ENCODE measurements at regions not wholly inside any gene's neighbourhood (a gene's known extent, or its start where the extent isn't known, plus 50 kb on each side); places are given as distances from the start of the nearest gene placed in this dataset.

DNA sequence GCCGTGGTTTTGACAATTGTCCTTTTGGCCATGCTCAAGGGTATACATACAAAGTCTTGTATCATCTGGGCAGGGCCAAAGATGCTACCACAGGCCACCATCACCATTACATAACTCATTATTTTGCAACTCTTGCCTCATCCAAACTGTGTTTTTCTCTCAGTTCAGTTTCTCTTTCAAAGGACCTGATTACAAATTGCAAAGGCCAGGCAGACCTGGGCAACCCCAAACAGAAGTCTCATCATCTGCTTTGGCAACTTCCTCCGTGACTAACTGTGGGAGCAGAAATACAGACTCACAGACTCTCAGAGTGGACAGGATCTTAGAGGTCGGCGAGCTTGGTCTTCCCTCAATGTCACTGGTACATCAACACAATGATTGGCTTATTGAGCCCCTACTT is 117.8 kb upstream of the NEDD9 start:
- no peak for DNase-seq

DNA sequence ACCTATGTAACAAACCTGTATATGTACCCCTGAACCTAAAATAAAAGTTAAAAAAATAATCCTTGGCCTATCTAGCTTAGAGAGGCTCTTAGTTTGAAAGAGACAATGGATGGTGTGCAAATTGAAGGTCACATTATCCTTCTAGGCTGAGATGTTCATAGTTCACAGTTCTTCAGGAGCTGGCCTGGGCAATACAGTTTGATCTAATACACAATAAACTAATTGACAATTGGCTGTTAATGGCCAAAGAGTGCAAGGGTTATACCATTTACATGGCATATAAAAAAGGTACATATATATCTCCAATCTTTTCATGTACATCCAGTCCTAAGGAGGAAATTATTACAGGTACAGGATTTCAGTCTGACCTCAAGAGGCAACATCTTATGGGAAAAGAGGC is 117.4 kb upstream of the NEDD9 start:
- no peak for DNase-seq

DNA sequence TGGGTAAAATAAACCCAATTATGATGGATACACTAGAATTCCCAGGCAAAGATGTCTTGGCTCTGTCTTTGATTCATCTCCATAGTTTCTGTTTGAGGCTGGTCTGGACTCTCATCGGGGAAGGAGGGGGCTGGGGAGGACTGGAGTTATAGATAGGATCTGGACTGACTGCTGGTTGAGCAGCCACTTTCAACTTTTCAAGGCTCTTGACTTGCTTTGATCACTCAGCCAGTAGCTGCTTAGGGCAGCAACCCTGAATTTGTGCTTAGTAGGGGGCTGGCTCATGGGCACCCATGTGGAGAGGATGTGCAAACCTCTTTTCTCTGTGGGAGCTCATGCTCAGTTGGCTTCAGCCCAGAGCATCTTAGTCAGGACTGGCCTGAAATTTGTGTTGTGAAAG is 114.0 kb upstream of the NEDD9 start:
- DNase-seq, result no peak

DNA sequence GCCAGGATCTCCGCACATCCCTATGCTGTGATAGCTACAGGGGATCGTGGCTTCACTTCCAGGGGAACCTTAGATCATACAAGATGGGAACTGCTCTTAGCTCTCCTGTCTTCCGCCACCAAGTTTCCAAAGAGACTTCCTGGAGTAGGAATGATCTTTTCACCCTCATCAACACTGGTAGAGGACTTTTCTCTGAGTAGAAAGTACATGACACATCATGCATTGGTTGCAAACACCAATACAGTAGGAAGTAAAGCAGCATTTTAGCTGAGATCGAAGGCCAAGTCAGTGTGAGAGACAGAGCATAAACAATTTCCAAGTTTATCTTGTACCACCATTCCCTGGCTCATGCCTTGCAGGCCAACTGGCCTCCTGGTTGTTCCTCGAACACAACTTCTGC is 113.1 kb upstream of the NEDD9 start:
- no peak for DNase-seq

DNA sequence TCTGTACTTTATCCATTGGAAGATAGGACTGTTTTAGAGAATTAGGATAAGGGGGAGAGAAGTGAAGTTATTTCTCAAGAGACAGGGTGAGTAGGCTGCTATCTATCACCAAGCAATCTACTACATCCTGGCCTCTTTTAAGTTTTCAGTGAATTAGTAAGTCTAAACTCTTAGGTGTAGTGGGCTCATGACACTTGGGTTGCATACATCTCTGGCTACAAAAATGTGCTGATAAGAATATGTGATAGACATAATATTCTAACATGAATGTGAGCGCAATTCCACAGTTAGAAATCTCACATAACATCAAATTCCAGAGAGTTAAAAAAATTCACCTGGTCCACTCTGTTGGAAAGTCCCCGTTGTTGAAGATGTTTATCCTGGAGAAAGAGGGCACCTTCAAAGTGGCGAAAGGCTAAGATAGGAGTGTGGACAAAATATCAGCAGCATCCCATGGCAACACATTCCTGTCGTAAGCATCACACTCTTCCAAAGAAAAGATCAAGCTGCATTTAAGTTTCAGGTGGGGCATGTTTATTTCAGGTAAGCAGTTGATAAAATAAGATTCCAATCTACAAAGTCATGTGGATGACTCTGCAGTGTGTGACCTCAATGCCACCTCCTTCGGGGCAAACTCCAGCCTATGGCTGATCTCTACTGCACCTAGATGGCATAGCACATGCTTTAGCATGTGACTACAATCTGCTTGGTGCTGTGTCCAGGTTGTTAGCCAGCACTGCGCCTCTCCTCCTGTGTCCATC is 111.7 kb upstream of the NEDD9 start:
- DNase-seq, result no peak

DNA sequence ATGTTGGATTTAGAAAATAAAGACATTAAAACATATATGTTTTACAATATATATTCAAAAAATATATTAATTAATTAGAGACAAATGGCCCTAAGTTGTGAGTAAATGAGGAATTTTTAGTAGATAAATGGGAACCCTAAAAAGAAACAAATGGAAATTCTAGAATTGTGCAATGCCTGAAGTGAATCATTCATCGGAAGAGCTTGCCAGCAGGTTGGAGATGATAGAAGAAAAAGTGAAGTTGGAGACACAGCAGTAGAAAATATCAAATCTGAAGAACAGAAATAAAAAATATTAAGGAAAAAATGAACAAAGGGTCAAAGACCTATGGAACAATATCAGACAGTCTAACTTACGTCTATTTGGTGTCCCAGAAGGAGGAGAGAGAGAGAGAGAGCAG is 109.4 kb upstream of the NEDD9 start:
- peak; percentile 27 for DNase-seq

DNA sequence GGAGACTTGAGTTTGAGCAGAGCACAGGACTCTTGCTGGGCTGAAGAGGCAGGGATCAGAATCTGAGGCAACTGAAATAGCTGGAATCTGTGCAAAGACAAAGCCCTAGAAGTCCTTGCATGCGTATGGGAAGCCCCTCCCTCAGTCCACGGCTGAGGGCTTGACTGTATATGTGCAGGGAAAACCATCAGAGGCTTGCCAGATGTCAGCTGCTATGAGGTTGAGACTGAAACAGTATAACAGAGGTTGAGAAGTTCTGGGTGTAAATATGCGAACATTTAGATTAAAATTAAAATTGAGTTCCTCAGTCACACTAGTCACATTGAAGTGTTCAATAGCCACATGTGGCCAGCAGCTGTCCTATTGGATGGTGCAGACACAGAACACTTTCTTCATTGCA is 108.8 kb upstream of the NEDD9 start:
- DNase-seq, result no peak

DNA sequence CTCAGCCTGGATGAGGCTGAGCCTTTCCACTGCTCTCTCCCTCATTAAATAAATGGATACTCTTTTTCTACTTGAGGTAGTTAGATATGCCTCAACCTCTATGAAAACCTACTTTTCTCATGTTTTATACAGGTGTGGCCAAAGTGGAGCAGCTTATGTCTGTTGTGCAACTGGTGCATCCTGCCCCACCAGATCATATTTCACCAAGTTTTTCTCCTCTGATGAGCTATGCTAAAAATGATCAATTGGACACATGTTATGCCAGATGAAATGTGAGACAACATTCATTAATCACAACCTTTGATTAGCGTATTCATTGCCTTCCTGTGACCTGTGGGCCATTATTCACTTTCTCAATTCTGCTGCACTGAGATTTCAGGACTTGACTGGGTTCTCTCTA is 106.9 kb upstream of the NEDD9 start:
- DNase-seq, result no peak

DNA sequence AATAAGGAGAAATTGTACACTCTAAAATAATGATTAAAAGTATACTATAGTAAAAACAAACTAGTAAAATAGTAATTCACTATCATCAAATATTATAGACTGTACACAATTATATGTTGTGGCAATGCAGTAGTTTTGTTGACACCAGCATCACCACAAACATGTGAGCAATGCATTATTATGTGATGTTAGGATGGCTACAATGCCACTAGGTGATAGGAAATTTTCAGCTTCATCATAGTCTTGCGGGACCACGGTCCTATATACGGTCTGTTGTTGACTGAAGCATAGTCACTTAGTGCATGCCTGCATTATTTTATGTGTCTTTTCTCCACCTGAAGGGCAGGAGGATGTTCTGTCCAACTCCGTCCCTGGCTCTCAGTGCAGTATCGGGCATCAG is 104.8 kb upstream of the NEDD9 start:
- DNase-seq, result no peak

DNA sequence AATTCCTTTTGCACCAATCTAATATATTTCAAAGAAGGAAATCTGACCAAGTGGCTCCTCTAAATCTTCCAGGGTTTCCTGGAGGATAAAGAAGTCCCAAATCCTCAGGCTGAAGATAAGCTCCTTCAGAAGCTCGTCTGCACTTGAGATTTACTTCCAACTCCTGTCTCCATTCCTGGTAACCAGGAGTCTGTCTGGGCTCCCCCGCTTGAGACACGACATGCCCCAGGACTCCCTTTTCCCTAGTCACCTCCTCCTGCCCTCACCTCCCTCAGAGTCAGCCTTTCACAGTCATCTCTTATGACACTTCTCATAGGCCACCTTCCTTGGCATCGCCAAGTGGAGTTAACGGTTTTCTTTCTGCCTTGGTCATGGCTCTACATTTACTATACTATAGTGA is 103.4 kb upstream of the NEDD9 start:
- DNase-seq, result no peak

DNA sequence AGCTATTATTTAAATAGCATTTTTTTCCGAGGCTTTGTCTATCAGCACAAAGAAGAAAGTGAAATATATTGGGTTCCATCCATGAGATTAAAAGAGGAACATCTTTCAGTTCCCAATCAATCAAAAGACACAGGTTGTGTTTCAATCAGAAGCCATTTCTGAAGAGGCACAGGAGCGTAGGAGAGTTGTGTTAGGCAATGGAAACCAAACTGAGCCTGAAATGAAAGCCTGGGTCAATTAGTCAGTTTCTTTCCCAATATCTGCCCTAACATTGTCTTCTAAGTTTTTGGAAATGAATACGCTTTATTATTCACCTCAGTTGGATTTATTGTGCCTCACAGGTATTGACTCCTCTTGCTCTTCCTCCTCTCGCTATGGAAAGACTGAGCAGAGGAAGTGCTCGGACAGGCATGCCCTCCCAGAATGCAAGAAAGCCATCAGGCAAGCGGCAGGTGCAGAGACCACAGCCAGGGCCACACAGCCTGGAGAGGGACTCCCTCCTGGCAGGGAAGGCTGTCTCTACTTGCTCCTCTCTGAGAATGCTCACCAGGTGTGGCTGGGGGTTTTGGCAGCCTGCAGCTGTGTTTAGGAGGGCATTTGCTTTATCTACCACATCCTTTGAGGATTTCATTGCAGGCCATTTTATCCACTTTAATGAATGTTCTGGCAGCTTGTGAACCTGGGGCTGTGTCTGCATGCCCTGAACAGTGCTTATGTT is 100.8 kb upstream of the NEDD9 start:
- DNase-seq, result no peak

DNA sequence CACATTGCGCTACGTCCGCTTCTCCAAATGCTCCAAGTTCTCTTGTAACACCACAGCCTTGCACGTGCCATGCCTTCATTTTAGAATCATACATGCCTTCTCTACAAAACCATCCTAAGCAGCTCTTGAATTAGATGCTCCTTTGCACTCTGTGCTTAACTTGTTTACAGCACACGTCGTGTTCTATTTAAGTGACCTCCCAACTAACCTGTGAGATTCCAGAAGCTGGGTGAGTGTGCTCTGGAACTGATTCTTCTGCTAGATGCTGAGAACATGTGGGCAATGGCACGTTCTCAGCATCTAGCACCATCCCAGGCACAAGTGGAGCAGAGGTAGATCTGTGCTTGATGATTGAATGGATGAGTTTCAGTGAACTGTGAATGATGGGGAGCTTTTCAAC is 100.0 kb upstream of the NEDD9 start:
- no peak for DNase-seq

DNA sequence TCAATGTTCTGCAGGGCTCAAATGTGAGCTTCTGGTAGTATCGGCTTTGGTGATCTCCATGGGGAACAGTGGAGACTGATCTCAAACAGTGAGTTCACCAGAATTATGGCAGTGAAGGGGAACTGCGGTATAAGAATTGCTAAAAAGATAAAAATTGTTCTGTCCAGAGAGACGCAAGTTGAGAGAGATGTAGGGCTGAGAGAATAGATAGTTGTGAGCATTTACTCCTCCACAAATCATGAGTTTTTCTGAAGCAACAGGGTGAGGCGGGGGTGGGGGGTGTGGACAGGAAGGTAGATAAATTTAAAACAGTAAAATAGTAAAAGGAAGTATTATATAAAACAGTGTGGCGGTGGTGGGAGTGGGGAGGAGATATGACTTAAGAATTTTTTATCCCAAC is 98.6 kb upstream of the NEDD9 start:
- DNase-seq, result no peak

DNA sequence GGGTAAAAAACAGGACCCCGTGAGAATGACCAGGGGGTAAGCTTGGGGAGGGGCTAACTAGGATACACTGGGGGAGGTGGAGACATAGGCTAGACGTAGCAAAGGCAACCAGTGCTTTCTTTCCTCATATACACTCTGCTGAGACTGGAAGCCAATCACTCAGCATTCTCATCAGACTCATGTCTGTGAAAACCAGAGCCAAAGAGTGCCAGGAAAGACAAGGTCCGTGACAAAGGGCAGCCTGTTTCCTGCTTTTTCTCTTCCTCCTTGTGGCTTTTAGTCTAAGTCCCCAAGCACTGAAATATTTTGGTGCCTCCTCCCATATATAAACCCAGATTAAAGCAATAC is 97.9 kb upstream of the NEDD9 start:
- no peak for DNase-seq

DNA sequence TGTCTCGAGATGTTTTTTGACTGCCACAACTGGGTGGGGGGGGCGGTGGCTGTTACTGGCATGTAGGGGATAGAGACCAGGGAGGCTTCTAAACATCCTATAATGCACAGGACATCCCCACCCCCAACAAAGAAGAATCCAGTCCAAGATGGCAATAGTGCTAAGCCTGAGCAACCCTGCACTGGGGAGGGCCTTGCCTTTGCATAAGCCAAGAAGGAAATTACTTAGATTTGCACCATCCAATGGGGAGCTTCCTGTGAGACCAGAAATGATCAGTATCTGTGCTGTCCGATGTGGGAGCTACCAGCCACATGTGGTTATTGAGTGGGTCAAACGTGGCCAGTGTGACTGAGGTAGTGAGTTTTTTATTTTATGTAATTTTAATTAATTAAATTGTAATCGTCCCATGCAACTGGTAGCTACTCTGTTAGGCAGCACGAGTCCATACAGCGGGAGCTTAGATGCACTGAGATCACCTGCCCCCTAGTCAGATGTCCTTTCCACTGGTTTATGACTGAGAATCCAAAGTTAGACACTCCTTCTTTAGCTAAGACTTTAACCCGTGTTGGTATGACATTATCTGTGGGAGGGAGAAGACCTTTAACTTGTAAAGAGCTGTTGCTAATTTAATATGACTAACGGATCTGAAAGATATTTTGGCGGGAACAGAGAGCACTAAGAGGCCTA is 97.4 kb upstream of the NEDD9 start:
- DNase-seq, result no peak

DNA sequence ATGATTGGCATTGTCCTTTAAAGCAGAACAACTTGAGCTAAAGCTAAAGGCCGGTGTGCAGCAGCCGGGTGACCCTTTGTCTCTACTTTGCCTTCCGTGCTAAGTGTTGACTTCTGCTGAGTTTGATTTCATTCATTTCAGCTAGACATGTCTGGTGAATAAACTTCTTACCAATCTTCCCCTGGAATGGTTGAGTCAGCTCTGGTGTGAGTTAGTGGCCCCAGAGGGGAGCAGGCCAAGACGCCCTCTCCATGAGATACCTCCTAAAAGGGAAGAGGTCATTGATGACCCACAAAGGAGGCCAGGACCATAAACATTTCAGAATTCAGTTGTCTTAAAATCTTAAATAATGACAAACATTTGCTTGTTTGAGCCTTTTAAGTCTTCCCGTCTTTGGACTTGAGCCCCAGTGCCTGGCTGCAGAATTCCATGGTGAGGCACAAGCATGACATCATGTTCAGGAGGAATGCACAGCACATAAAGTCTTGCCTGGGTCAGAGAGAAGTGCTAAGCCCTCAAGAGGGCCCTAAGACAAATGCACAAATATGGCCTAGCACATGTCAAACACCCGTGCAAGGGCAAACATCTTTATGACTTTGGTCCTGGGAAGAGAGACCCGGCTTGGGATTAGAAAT is 96.3 kb upstream of the NEDD9 start:
- peak; percentile 78 for DNase-seq

DNA sequence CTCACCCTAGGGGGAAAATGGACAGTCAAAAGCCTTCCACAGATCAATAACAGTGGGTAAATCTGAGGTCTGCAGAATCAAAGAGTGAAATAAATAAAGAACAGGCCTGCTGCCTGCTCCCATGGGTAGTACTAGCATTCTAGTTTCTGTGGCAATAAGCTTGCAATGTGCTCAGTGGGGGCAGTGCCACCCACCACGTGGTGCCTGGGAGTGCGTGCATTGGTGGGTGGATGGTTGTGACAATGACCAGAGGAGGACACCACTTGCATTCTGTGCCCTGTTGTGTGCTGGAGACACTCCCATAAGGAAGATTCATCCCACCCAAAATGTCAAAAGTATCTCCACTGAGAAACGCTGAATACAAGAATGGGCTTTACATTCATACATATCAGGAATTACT is 95.5 kb upstream of the NEDD9 start:
- no peak for DNase-seq

DNA sequence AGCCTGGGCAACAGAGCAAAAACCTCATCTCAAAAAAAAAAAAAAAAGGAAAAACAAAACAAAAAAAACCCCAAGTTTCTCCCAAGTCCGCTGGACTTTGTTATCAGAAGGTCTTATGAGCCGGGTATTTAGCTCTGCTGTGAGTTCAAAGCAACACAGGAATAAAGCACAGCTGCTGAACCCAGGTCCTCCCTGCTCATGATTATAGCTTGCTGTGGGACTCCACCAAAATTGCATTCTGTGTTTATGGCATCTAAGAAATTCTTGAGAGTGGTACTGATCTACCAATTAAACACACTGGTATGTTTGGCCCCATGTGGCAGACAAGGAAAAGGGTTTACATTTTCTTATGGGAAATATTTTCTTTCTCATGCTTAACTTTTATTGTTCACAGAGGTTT is 93.6 kb upstream of the NEDD9 start:
- no peak for DNase-seq

DNA sequence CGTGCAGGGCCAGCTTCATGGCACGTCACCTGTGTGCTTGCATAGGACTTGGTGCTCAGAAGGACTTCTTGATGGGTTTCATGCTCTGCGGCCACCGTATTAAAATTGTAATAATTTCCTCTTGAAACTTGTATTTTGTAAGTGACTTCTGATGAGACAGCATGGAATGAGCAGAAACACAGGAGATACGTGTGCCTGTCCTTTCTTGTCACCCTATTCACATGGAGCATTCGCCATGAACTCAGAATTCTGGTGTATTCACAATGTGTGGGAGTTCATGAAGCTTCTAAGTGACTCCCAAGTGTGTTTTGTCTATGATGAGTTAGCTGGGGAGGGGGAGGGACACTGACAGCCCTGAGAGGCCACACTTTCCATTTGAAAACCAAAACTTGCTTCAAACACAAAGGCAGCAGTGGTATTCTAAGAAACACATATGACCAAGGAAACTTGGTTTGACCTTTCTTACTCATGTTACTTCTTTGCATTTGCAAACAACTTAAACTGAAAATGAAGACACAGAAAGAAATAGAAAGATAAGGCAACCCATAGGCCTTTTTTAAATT is 92.1 kb upstream of the NEDD9 start:
- DNase-seq, result no peak

DNA sequence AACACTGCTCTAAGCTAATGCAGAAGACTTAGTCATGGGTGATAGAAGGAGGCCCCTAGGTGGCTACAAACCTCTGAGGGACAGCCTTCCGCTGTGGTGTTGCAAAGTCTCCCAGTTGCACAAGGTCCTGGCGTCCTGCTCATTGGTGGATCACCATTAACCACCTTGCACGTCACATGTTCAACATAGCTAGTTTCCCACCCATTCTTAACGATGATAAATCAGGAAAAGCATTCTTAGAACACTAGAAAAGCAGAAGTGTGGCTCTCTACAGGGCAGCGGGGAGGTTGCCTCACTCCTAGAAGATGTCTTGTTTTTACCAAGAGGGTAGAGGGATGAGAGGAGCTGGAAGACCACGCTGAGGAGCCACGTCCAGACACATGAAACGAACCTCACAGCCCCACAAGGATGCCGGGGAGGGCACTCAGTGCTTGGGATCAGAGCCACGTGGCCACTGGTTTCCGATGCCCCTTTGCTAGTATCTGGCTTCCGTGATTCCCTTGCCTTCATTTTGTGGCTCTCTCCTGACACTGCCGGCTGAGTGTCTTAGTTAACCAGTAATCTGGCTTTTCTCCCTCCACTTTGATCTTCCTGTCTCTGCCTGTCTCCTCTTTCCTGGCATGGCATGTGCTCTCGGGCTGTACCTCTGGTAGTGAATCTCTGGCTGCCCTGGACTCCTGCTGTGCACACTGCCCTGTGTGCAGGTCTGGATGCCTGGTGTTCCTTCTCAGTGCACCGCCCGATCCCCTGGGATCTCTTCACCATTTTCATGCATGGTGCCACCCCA is 91.4 kb upstream of the NEDD9 start:
- no peak for DNase-seq

DNA sequence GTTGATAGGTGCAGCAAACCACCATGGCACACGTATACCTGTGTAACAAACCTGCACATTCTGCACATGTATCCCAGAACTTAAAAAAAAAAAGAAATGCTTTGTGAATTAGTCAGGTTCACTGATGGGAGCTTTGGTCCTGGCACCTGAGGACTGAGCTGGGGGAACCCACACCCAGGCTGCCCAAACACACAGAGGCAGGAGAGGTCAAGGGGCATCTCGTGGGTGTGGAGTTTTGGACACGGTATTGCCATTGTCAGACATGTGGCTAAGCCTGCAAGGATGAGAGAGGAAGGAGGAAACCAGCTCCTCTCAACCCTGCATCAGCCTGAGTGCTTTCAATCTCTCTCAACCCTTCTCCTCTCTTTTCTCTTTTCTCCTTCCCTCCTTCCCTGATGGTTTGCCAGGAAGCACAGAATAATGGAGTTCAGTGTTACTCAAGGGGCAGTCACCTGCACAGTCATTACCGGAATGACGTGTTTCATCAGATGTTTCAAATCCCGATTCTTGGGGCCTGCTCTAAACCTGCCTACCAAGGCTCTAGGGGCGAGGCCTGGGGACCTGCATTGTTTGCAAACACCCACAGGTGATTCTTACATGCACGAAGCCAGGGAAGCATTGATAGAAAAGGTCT is 89.9 kb upstream of the NEDD9 start:
- no peak for DNase-seq

DNA sequence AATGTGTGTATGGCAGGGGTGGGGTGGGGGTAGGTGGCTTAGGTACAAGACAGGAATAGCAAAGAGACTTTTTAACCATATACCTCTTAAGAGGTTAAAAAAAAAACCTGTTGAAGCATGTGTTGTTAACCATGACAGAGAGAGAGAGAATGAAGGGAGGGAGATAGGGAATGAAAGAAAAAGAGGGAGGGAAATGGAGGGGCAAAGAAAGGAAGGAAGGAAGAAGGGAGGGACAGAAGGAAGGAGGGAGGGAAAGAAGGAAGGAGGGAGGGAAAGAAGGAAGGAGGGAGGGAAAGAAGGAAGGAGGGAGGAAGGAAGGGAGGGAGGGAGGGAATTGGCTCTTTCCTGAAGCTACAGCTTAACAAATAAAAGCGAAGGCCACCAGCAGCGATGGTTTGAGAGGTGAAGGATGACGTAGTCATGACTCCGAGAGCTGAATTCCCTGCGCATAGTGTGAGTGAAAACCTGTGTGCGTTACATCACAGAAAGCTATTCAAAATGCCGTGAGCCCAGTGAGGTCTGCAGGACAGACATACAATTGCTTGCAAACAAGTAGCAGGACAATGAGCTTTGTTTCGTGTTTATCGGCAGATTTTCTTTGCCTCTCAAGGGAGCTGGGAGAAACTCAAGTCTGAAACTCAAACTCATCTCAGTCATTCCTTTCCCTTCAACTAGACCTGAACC is 88.6 kb upstream of the NEDD9 start:
- DNase-seq, result peak; percentile 19

Data from fibroblast of skin of right biceps (primary cell).